ENCODE measurements at regions not wholly inside any gene's neighbourhood (a gene's known extent, or its start where the extent isn't known, plus 50 kb on each side); places are given as distances from the start of the nearest gene placed in this dataset.

- Histone ChIP-seq H3K4me2 (ENCODE audit: low read length) (no peak overlapping the region), H3K27ac (ENCODE audit: low read depth, low read length) (no peak overlapping the region), H3K4me1 (ENCODE audit: insufficient read depth, low read length) (peaks cover 8% of the 10 kb centered on the region), H4K20me1 (ENCODE audit: insufficient read depth, low read length) (no peaks in the 10 kb centered on the region), H3K27me3 (ENCODE audit: insufficient read depth, low read length) (no peaks in the 10 kb centered on the region), H3K9me3 (ENCODE audit: insufficient read depth, low read depth, low read length) (no peaks in the 10 kb centered on the region), H3K36me3 (ENCODE audit: insufficient read depth, low read length) (no peaks in the 10 kb centered on the region), H2AFZ (ENCODE audit: low read depth, low read length) (no peak overlapping the region), H3K79me2 (ENCODE audit: insufficient read depth, low read length) (no peaks in the 10 kb centered on the region), H3K4me3 (ENCODE audit: insufficient read depth, low read depth, low read length) (no peak overlapping the region), H3K9ac (ENCODE audit: low read length) (no peak overlapping the region)
- DNase-seq (ENCODE audit: low read depth) (no peak), FAIRE-seq (no peak)
- Mint-ChIP-seq H3K4me1 (ENCODE audit: low read depth, unreplicated experiment) (peaks cover 37% of the 10 kb centered on the region), H3K36me3 (ENCODE audit: low read depth, unreplicated experiment) (no peaks in the 10 kb centered on the region), H3K27me3 (ENCODE audit: low read depth, unreplicated experiment) (no peaks in the 10 kb centered on the region), H3K9me3 (ENCODE audit: unreplicated experiment) (peaks cover 4% of the 10 kb centered on the region), H3K4me3 (ENCODE audit: unreplicated experiment) (no peak overlapping the region), H3K27ac (ENCODE audit: unreplicated experiment) (peak overlapping the region; percentile 5)
- no peak for TF ChIP-seq EZH2 (IDR thresholded peaks at IDR 0.05; ENCODE audit: insufficient read depth, low read length)
- no peak for TF ChIP-seq CTCF (IDR thresholded peaks at IDR 0.05; ENCODE audit: insufficient read depth, low read depth, low read length)
Measured at GRCh38 chr15:35717721-35718120, 171.8 kb upstream of the DPH6 start.

GRCh38 chr15:35720019-35720418 is 174.1 kb upstream of the DPH6 start:
- no peak overlapping the region for H3K27ac ChIP-seq (ENCODE audit: low read depth, low read length)
- H3K9me3 ChIP-seq (ENCODE audit: insufficient read depth, low read depth, low read length) = no peaks in the 10 kb centered on the region
- H3K27ac Mint-ChIP-seq (ENCODE audit: unreplicated experiment) = no peak overlapping the region
- no peak overlapping the region for H3K4me3 Mint-ChIP-seq (ENCODE audit: unreplicated experiment)
- H3K4me2 ChIP-seq (ENCODE audit: low read length) = no peak overlapping the region
- H3K79me2 ChIP-seq (ENCODE audit: insufficient read depth, low read length) = no peaks in the 10 kb centered on the region
- H4K20me1 ChIP-seq (ENCODE audit: insufficient read depth, low read length) = no peaks in the 10 kb centered on the region
- H3K4me1 ChIP-seq (ENCODE audit: insufficient read depth, low read length) = peaks cover 10% of the 10 kb centered on the region
- H2AFZ ChIP-seq (ENCODE audit: low read depth, low read length) = no peak overlapping the region
- no peak overlapping the region for H3K4me3 ChIP-seq (ENCODE audit: insufficient read depth, low read depth, low read length)
- TF ChIP-seq CTCF (IDR thresholded peaks at IDR 0.05; ENCODE audit: insufficient read depth, low read depth, low read length) (no peak), EZH2 (IDR thresholded peaks at IDR 0.05; ENCODE audit: insufficient read depth, low read length) (no peak)
- no peak overlapping the region for H3K9ac ChIP-seq (ENCODE audit: low read length)
- H3K4me1 Mint-ChIP-seq (ENCODE audit: low read depth, unreplicated experiment) = peaks cover 41% of the 10 kb centered on the region
- H3K9me3 Mint-ChIP-seq (ENCODE audit: unreplicated experiment) = peaks cover 4% of the 10 kb centered on the region
- H3K27me3 ChIP-seq (ENCODE audit: insufficient read depth, low read length) = no peaks in the 10 kb centered on the region
- H3K36me3 ChIP-seq (ENCODE audit: insufficient read depth, low read length) = no peaks in the 10 kb centered on the region
- H3K27me3 Mint-ChIP-seq (ENCODE audit: low read depth, unreplicated experiment) = no peaks in the 10 kb centered on the region
- FAIRE-seq = peak; percentile 52
- H3K36me3 Mint-ChIP-seq (ENCODE audit: low read depth, unreplicated experiment) = no peaks in the 10 kb centered on the region
- peak; percentile 65 for DNase-seq (ENCODE audit: low read depth)

GRCh38 chr15:35720984-35721383 is 175.0 kb upstream of the DPH6 start:
- Histone ChIP-seq H3K27ac (ENCODE audit: low read depth, low read length) (no peak overlapping the region), H3K27me3 (ENCODE audit: insufficient read depth, low read length) (no peaks in the 10 kb centered on the region), H2AFZ (ENCODE audit: low read depth, low read length) (no peak overlapping the region), H3K79me2 (ENCODE audit: insufficient read depth, low read length) (no peaks in the 10 kb centered on the region), H3K9me3 (ENCODE audit: insufficient read depth, low read depth, low read length) (no peaks in the 10 kb centered on the region), H3K36me3 (ENCODE audit: insufficient read depth, low read length) (no peaks in the 10 kb centered on the region), H3K4me1 (ENCODE audit: insufficient read depth, low read length) (peaks cover 10% of the 10 kb centered on the region), H3K4me2 (ENCODE audit: low read length) (no peak overlapping the region), H3K4me3 (ENCODE audit: insufficient read depth, low read depth, low read length) (no peak overlapping the region), H4K20me1 (ENCODE audit: insufficient read depth, low read length) (no peaks in the 10 kb centered on the region), H3K9ac (ENCODE audit: low read length) (no peak overlapping the region)
- no peaks in the 10 kb centered on the region for H3K27me3 Mint-ChIP-seq (ENCODE audit: low read depth, unreplicated experiment)
- no peak overlapping the region for H3K27ac Mint-ChIP-seq (ENCODE audit: unreplicated experiment)
- H3K36me3 Mint-ChIP-seq (ENCODE audit: low read depth, unreplicated experiment) = no peaks in the 10 kb centered on the region
- no peak for FAIRE-seq
- DNase-seq (ENCODE audit: low read depth) = no peak
- TF ChIP-seq CTCF (IDR thresholded peaks at IDR 0.05; ENCODE audit: insufficient read depth, low read depth, low read length) (no peak), EZH2 (IDR thresholded peaks at IDR 0.05; ENCODE audit: insufficient read depth, low read length) (no peak)
- peaks cover 41% of the 10 kb centered on the region for H3K4me1 Mint-ChIP-seq (ENCODE audit: low read depth, unreplicated experiment)
- no peak overlapping the region for H3K4me3 Mint-ChIP-seq (ENCODE audit: unreplicated experiment)
- H3K9me3 Mint-ChIP-seq (ENCODE audit: unreplicated experiment) = peaks cover 2% of the 10 kb centered on the region

Data from astrocyte (in vitro differentiated cells and primary cell).